ENCODE measurements at regions not wholly inside any gene's neighbourhood (a gene's known extent, or its start where the extent isn't known, plus 50 kb on each side); places are given as distances from the start of the nearest gene placed in this dataset.

GRCh38 chr4:38324861-38325628 lies 339.0 kb upstream of the KLF3 start:
- TF ChIP-seq, protein P1, sequence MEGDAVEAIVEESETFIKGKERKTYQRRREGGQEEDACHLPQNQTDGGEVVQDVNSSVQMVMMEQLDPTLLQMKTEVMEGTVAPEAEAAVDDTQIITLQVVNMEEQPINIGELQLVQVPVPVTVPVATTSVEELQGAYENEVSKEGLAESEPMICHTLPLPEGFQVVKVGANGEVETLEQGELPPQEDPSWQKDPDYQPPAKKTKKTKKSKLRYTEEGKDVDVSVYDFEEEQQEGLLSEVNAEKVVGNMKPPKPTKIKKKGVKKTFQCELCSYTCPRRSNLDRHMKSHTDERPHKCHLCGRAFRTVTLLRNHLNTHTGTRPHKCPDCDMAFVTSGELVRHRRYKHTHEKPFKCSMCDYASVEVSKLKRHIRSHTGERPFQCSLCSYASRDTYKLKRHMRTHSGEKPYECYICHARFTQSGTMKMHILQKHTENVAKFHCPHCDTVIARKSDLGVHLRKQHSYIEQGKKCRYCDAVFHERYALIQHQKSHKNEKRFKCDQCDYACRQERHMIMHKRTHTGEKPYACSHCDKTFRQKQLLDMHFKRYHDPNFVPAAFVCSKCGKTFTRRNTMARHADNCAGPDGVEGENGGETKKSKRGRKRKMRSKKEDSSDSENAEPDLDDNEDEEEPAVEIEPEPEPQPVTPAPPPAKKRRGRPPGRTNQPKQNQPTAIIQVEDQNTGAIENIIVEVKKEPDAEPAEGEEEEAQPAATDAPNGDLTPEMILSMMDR (IDR thresholded peaks at IDR 0.05): no peak
- no peak for TF ChIP-seq POLR2A (IDR thresholded peaks at IDR 0.05)
